Activated CD8-positive, alpha-beta memory T cell treated with anti-CD3 and anti-CD28 coated beads, Interleukin-2, amount 50 U/mL, for 1 hour (primary cell): ENCODE measurements at regions not wholly inside any gene's neighbourhood (a gene's known extent, or its start where the extent isn't known, plus 50 kb on each side); places are given as distances from the start of the nearest gene placed in this dataset.

Source experiments
- DNase-seq: peaks from one replicate; pipeline ENCODE4 v3.0.0-alpha.2; 2020; ENCODE audit errors: extremely low read depth

DNA sequence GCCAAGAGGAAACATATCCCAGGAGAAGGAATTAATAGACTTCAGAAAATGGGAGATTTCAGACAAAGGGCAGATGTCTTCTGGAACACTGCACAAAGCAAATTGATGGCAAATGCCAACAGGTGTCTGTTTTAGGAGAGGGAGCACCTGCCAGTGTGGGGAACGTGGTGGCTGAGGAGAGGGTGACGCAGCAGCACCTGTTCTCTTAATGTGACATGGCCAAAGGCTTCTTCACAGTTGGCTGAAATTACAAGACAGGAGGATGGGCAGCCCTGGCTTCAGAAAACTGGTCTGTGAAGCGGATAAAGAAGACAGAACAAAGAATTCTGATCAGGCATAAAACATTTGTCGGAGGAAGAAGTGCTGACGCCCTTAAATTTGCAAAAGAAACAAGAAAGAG is 178.7 kb upstream of the RUNX1 start:
- no peak for DNase-seq

DNA sequence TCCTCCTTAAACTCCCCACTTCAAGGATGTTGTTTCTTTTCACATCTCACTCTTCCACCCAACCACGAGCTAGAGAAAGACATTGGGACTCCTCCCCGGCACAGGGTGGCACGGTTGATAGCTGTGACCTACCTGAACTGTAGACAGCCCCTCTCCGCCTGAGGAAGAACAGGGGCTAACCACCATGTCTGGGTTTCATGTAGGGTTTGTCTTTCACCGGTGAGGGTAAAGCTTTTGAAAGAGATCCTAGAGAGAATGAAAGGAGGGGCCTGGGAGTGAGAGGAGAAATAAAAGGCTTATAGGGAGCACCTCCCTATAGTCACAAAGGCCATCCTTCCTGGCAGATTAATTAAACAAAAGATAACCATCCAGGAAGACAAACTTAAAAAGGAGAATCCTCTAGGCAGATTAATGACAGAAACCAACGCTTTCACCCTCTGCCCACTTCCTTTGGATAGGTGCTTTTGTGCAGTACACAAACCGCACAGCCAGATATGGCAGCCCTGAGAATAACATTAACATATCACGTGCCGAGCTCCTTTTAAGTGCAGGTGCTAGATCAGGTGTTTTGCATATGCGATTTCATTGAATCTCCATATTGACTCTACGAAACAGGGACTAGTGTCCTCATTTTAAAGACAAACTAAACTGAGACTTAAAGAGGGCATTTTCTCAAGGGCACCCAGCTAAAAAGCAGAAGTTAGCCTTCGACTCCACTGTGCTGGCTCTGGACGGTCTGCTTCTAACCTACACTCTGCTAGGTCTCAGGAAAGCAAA is 178.1 kb upstream of the RUNX1 start:
- DNase-seq = peak; percentile 8

DNA sequence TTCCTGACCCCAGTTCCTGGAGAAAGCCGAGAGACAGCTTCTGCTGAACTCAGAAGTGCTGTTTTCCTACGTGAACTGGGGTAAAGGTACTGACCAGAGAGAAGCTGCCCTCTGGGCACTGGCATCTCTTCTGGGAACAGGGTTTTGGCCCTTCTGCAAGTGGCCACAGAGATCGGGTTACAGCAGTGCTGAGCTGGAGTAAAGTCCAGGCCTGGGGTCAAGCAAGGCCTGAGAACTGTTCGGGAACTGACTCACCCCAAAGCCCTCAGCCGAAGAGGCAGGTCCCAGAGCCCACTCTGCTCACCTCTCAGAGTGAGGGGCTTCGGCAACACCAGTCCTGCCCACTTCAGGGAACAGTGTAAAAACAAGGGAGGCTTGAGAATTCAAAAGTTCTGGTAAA is 177.2 kb upstream of the RUNX1 start:
- no peak for DNase-seq

- no peak for DNase-seq
Measured at GRCh38 chr21:35225573-35225972, 176.5 kb upstream of the RUNX1 start.

- DNase-seq = no peak
Measured at GRCh38 chr21:35223480-35224156, 174.5 kb upstream of the RUNX1 start.

- DNase-seq = no peak
Measured at GRCh38 chr21:35222541-35222941, 173.4 kb upstream of the RUNX1 start.

DNA sequence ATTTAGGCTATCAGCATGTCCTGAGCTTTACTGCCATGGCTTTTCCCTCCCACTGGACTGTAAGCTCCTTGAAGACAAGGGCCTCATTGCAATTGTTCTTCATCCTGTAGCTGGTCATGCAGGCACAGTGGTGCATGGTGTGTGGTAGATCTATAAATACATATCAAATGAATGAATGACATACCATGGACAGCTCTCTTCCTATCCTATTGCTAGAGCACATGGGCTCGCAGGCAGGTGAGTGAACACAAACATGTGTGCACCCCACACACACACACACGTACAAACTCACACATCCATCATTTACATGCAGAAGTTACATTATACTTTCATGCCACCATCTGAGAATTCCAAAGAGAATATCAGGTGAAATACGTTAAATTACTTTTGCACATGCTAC is 172.9 kb upstream of the RUNX1 start:
- DNase-seq = no peak

DNA sequence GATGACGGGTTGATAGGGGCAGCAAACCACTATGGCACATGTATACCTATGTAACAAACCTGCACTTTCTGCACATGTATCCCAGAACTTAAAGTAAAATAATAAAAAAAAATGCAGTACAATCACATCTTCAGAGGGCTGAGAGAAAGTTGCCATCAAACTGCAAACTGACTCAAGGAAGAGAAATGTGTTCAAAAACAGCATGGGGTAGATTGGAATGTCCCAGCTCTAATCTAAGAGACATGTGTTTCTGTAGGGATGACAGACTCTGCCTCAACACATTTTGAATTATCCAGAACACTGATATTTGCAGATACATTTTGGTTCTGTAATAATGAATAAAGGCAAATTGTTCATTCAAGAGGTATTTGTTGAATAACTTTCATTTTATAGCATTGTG is 171.2 kb upstream of the RUNX1 start:
- DNase-seq = no peak

DNA sequence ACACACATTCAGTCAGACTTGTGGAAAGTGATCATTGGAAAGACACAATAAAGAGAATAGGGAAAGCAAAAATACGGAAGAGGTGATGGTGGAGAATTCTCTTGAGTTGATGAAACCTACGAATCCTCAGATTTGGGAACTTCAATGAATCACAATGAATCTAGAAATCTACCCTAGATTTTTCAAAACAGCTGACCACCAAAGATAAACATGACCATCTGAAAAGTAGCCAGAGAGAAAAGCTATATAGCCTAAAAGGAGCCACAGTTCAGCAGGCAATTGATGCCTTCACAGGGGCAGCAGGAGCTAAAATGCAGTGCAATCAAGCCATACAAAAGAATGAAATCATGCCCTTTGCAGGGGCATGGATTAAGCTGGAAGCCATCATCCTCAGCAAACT is 170.6 kb upstream of the RUNX1 start:
- no peak for DNase-seq

DNA sequence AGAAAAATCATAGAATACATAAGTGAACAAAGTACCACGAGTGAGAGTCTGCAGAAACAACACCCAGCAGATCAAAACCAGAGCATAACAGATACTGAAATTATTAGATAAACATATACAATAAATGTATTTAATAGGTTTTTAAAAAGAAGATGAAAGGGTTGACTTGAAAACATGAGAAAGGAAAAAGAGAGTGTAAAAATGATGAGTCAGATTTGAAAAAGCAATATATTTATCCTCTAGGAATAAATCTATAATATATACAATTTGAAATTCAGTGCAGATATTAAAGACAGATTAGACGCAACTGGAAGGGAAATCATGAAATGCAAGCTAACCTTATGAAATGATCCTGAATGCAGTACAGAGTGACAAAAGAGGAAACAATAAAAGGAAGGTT is 170.2 kb upstream of the RUNX1 start:
- DNase-seq = no peak

GRCh38 chr21:35217504-35218060 is 168.5 kb upstream of the RUNX1 start:
- DNase-seq = no peak

DNA sequence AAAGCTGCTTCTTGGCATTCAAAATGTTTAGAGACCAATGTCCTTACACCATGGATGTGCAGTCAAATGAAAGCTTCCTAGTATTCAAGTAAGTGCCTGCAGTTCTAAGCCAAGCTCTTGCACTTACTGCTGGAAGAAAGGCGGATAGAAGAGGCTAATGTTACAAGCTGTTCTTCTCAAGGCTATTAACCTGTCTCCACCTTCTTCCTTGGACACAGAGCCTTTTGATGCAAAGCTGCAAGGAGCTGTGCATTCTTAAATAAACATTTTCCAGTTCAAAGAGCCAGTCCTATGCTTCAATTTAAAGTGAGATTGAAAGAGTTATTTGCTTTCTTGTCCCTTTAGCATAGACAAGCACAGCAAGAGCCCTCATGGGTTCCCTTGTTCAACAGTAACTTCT is 167.9 kb upstream of the RUNX1 start:
- no peak for DNase-seq

DNA sequence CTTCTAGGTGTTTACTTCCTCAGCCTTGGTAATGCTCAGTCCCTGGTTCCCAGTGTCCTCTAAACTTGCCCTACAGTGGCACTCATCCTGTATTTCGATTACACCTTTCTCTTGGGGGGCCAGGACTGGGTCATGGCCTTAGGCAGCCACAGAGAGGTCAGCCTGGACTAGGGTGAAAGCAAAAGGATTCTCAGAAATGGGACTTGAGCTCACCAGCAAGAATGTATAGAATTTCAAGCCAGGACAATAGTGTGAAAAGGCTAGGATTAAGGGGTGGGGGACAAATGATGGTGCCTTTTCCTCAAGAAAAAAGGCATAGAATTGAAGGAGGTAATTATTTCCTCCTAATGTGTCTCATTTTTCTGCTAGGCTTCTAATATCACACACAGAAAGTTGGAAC is 166.8 kb upstream of the RUNX1 start:
- DNase-seq = no peak

DNA sequence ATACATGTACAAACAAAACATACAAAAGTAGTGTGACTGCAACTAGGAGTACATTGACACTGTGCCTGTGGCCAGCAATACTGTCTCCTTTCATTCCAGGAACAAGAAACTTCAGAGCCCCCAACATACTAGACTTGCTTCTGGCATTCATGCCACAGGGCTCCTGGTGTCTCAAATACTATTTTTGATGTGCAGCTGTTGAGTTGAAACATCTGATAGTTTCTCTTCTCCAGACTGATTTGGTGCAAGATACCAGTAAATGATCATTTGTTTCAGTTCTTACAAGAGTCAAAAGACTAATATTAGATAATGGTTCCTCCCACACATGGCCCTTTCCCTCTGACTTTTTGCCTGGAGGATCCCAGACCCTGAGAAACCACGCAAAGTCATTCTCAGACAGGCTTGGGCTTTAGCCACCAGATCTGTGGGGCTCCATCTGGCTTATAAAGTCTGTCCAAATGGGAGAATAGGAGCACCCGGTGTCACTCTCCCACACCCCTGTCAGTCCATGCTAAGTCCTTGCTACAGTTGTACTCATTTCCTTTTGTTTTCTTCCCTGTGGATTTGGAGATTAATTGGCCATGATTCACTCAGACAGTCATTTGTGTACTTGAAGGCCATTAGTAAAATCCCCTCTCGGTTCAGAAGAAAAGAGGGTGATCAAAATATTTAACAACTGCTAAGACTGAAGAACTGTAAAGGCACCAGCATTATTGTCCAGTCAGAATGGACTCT is 163.5 kb upstream of the RUNX1 start:
- no peak for DNase-seq

- no peak for DNase-seq
Measured at GRCh38 chr21:35211782-35212181, 162.7 kb upstream of the RUNX1 start.

DNA sequence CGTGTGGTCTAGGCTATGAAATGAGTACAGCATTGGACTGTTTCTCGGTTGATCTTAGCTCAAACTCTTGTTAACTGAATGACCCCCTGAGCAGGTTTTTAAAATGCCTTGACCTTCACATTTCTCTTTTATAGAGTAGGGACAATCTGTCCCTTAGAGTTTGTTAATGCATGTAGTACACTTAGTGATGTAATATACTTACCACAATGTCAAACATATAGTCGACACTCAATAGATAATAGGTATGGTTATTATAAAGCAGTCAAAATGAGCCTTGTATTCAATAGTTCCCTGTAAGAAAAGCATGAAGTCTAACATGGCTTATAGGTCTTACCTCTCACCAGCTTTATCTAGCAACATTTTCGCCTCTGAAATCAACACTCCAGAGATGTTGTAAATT is 161.0 kb upstream of the RUNX1 start:
- DNase-seq = no peak

GRCh38 chr21:35208810-35209517 is 159.9 kb upstream of the RUNX1 start:
- DNase-seq = no peak

DNA sequence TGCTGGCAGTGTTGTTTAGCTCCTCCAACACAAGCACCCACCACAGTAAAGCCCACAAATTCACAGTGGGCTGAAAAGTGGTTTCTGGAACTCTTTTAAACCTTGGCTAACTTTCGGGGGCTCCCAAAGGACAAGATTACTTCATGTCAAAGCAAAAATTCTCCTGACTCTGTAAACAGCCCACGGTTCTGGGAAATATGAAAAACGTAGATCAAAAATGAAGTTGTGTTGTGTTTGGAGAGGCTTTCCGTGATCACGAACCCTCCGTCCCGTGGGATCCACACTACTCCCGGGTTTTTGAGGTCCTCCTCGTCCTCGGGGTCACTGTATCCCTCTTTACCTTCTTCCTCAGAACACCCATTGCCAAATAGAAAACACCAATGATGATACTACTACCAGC is 159.0 kb upstream of the RUNX1 start:
- no peak for DNase-seq

- DNase-seq = no peak
Measured at GRCh38 chr21:35207322-35207721, 158.2 kb upstream of the RUNX1 start.

DNA sequence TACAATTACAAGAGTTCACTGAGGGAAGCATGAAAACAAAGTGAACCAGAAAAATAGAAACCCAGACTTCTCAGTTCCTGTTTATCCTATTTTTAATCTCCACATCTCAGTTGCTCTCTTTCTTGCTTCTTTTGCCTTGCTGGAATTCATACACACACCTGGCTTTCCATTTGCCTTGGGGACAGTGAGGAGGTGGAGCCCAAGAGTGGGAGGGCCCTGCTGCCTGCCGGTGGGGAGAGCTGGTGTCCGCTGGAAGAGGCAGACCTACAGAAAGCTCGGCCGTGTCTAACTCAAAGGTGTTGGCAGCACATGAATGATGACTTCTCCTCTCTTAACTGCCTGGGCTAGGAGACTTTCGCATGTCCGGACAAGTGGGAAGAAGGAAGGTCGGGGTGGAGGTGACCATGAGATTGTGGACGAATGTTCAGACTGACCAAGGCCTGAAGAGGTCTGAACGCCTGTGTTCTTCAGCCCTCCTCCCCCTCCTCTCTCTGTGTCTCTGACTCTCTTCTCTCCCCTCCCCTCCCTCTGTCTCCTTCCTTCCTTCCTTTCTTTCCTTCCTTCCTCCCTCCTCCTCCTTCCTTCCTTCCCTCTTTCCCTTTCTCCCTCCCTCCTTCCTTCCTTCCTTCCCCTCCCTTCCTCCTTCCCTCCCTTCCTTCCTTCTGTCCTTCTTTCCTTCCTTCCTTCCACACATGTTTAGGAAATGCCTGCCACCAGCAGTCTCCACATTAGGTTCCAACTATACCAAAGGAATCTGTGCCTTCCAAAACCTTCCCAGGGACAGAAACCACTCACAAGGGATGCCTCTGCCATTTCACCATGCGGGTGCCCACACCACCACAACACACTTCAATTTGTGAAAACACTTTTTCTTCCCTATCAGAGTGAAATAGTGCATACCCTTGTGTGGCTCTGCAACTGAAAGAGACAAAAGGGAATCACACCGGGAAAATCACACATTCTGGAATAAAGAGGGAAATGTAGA is 157.3 kb upstream of the RUNX1 start:
- no peak for DNase-seq
